Heart right ventricle (tissue), 16 donors: ENCODE measurements at regions not wholly inside any gene's neighbourhood (a gene's known extent, or its start where the extent isn't known, plus 50 kb on each side); places are given as distances from the start of the nearest gene placed in this dataset.

Experiments used
- ATAC-seq, 8 donors: fragments of 200-7000 bp; cut with Tn5 transposase; one replicate each; pipeline ENCODE4 v1.9.1; 2020; ENCODE audit warnings: mild to moderate bottlenecking in 8 of 8, moderate library complexity in 8 of 8, moderate number of reproducible peaks in 1 of 8
- DNase-seq, 2 donors: peaks; one replicate each; pipeline ENCODE4 v3.0.0-alpha.2; 2020
- H3K27ac ChIP-seq, 10 donors: fragments of 200-600 bp; sonication (generic) in 2 of 10; one replicate each; pipeline versions ENCODE4 v1.5.0 to v1.8.0; 2020 to 2022; ENCODE audit warnings: mild to moderate bottlenecking in 3 of 10
- H3K27me3 ChIP-seq, 7 donors: fragments of 200-600 bp; one replicate each; pipeline ENCODE4 v1.8.0; 2021 to 2022; ENCODE audit warnings: mild to moderate bottlenecking in 2 of 7
- H3K36me3 ChIP-seq, 9 donors: fragments of 200-600 bp; sonication (generic) in 1 of 9; one replicate each; pipeline versions ENCODE4 v1.5.0 to v1.8.0; 2020 to 2022; ENCODE audit warnings: mild to moderate bottlenecking in 2 of 9
- H3K4me1 ChIP-seq, 9 donors: fragments of 200-600 bp; sonication (generic) in 1 of 9; one replicate each; pipeline versions ENCODE4 v1.5.0 to v1.8.0; 2020 to 2022; ENCODE audit warnings: mild to moderate bottlenecking in 4 of 9
- H3K4me3 ChIP-seq, 10 donors: fragments of 200-600 bp; sonication (generic) in 2 of 10; one replicate each; pipeline versions ENCODE4 v1.5.0 to v1.8.0; 2020 to 2022; ENCODE audit warnings: mild to moderate bottlenecking in 7 of 10, moderate library complexity in 2 of 10
- H3K9me3 ChIP-seq, 11 donors: fragments of 200-600 bp in 10 of 11; sonication (generic) in 2 of 11; one replicate each; pipeline versions ENCODE4 v1.5.0 to v1.8.0; 2013 to 2022; ENCODE audit warnings: mild to moderate bottlenecking in 2 of 11, control low read depth in 1 of 11, moderate library complexity in 1 of 11
- CTCF ChIP-seq, 9 donors: fragments of 200-600 bp; sonication (generic) in 2 of 9; IDR thresholded peaks; one replicate each; pipeline versions ENCODE4 v1.5.0 to v1.8.0; 2021 to 2022; ENCODE audit warnings: antibody characterized with exemption in 9 of 9, mild to moderate bottlenecking in 5 of 9, moderate library complexity in 1 of 9
- WGBS, 2 donors: extraction: QIAGEN DNeasy Blood & Tissue Kit; methylation state at CpG; one replicate each; pipeline ENCODE4 v1.1.7; 2013; ENCODE audit warnings: inconsistent platforms in 1 of 2; 5-methylcytosine and 5-hydroxymethylcytosine counted together
- intact Hi-C, 10 donors: fragments of 100-400 bp; cut with DNase I; formaldehyde crosslinking; loops; one replicate each; pipeline versions ENCODE4 v1.11.1 to v1.14.2; 2022
- donor health status: Arrhythmogenic right ventricular cardiomyopathy.
- donor health status: ischemic (EF 13 %, LVEDD 7.1; RV severe dilation, severe dysfunction).
- donor health status: healthy with polysubstance abuse.
- donor health status: DM: no; HTN: yes; CAD: no.
- donor health status: DM: no; HTN: no; CAD: no.
- donor health status: ischemic (EF 25% LVEDD 6.9; RV normal size, moderate dysfunction).
- donor health status: ischemic (EF 25% LVEDD 5.7; RV mildly dilated, moderate dysfunction).
- donor health status: healthy.
- donor health status: DM: yes; HTN: yes; CAD: no.
- donor health status: Ischemic cardiomyopathy.
- donor health status: ischemic (EF 35%, LVEDD 5.7; RV mildly dilated, moderate dysfunction).
- donor health status: nonischemic (EF 11% LVEDD 7.7; RV severe dilation, severe dysfunction).
- donor health status: DM: yes; HTN: yes; CAD: no.
- donor health status: PGD.
- donor health status: ischemic (EF 29% LVEDD 5.4; RV normal size, mild dysfunction).
- donor health status: nonischemic (EF 23%, LVEDD 6.1; RV moderate dilation, normal function).

- Histone ChIP-seq H3K27ac (no peak overlapping the region), H3K4me3 (no peak overlapping the region), H3K36me3 (no peaks in the 10 kb centered on the region), H3K27me3 (no peaks in the 10 kb centered on the region), H3K4me1 (peaks cover 0 to 3% (median 0%) of the 10 kb centered on the region in 9 donors), H3K9me3 (peaks cover 0 to 14% (median 0%) of the 10 kb centered on the region in 11 donors)
- DNase-seq = no peak
- 79 to 91% methylated on average over 1 of the region's 1 CpG for WGBS, 2 donors
- ATAC-seq = no peak
- no peak for TF ChIP-seq CTCF (IDR thresholded peaks at IDR 0.05)
- intact Hi-C loops = loop anchor here in 1 of 10 donors (10.0 kb wide), 1 partner anchor 220 kb away; no protein-coding TSS in a partner anchor
These were observed 1360.6 kb upstream of the LRRTM3 start for GRCh38 chr10:65565246-65565645.

DNA sequence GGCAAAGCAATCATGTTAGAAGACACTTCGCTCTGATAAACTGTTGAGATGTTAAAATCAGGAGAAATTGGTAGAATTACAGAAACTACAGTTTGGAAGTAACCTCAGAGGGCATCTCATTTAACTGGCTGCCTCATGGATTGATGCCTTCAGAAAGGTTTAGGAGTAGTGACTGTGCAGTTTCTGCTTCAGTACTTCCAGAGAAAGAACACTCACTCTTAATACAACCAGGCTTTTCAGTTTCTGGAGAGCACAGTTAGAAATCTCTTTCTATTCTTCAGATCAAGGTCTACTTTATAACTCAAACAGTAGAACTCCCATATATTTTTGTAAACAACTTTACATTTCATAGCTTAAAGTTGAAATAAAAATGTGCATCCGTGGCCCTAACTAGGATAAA, 1358.9 kb upstream of the LRRTM3 start:
- Histone ChIP-seq H3K27me3 (no peaks in the 10 kb centered on the region), H3K27ac (no peak overlapping the region), H3K9me3 (peaks cover 0 to 7% (median 0%) of the 10 kb centered on the region in 11 donors), H3K4me1 (peaks cover 0 to 9% (median 0%) of the 10 kb centered on the region in 9 donors), H3K4me3 (no peak overlapping the region), H3K36me3 (no peaks in the 10 kb centered on the region)
- ATAC-seq (no peak), DNase-seq (no peak)
- 81% methylated on average over 2 of the region's 2 CpGs for WGBS, 2 donors
- no peak for TF ChIP-seq CTCF (IDR thresholded peaks at IDR 0.05)
- intact Hi-C loops = loop anchor here in 1 of 10 donors (10.0 kb wide), 1 partner anchor 222 kb away; no protein-coding TSS in a partner anchor

DNA sequence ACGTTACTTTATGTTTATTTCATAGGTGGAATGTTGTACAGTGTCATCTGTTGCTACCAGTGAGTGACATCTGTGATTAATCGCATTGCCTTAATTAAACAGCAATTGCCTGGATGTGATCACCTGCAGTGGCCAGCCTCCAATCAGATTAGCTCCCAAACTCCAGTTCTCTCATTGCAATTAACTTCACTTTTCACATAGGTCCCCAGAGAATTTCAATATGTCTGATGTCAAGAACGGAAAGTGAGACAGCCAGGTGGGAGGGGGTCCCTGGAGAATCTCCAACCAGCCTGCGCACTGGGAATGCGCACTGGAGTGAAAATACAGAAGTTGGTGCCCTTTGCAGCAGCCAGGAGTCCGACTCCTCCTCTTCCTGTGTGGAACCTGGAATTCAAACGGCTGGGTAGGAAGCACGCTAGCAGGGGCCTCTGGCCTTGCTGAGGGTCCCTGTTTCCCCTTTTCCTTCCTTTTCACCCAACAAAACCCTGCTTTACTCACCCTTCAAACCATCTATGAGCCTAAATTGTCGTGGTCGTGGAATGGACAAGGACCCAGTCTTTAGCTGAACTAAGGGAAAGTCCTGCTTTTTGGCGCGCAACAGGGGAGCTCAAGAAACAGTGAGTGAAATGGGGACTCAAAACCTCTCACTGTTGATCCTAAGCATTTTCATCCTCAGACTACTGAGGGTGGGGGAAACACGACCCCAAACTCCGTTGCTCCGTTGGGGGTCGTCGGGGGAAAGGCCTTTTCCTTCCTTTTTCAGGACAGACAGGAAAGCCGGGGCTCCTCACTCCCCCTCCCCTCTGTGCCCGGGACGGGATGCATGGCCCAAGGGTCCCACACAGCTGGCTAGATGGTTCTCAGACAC, 1355.5 kb upstream of the LRRTM3 start:
- Histone ChIP-seq H3K4me3 (peak overlapping the region; percentile 40 to 66 (median 59)), H3K4me1 (peaks cover 0 to 9% (median 0%) of the 10 kb centered on the region in 9 donors), H3K27me3 (no peaks in the 10 kb centered on the region), H3K36me3 (peaks cover 0 to 7% (median 0%) of the 10 kb centered on the region in 9 donors), H3K9me3 (no peaks in the 10 kb centered on the region), H3K27ac (peak overlapping the region in 9 of 10 donors; percentile 10 to 76 (median 42))
- intact Hi-C loops = loop anchor here in 1 of 10 donors (10.0 kb wide), 1 partner anchor 314 kb away; no protein-coding TSS in a partner anchor
- ATAC-seq (peak; percentile 76 to 95 (median 89)), DNase-seq (peak; percentile 39 to 41)
- 5 to 7% methylated on average over 20 of the region's 20 CpGs for WGBS, 2 donors
- peak in 3 of 9 donors; percentile 6 to 16 (median 15) for TF ChIP-seq CTCF (IDR thresholded peaks at IDR 0.05)

DNA sequence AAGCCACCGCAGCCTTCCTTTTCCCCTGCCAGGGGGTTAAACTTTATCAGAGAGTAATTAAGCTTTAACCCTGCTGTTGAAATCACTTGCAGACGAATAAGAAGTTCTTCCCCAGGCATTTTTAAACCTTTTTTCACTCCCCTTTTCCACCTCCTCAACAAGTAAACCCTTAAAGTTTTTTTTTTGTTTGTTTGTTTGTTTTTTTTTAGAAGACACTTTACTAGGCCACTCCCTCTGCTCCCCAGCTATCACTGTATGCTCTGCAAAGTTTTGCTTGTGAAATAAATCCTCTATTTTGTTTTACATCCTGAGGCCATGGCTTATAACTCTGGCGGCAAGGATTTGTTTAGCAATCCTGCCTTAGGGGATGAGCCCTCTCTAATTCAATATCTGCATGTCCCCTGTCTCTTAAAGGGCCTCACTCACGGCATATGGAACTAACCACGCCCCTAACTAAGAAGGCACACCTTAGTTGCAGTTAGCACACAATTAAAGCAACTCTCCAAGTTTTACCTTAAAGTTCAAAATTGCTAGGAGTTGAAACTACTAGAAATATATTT, 1354.7 kb upstream of the LRRTM3 start:
- no peak for DNase-seq
- Histone ChIP-seq H3K36me3 (peaks cover 0 to 7% (median 0%) of the 10 kb centered on the region in 9 donors), H3K9me3 (no peaks in the 10 kb centered on the region), H3K4me3 (peak overlapping the region; percentile 40 to 66 (median 59)), H3K27ac (peak overlapping the region in 8 of 10 donors; percentile 10 to 76 (median 46)), H3K4me1 (peaks cover 0 to 9% (median 0%) of the 10 kb centered on the region in 9 donors), H3K27me3 (no peaks in the 10 kb centered on the region)
- TF ChIP-seq CTCF (IDR thresholded peaks at IDR 0.05) = no peak
- intact Hi-C loops = loop anchor here in 1 of 10 donors (10.0 kb wide), 1 partner anchor 314 kb away; no protein-coding TSS in a partner anchor
- peak in 3 of 8 donors; percentile 37 to 64 (median 56) for ATAC-seq
- WGBS, 2 donors = 6% methylated on average over 5 of the region's 5 CpGs
